KOPT-K1 (cell line): ENCODE measurements at regions not wholly inside any gene's neighbourhood (a gene's known extent, or its start where the extent isn't known, plus 50 kb on each side); places are given as distances from the start of the nearest gene placed in this dataset.

ENCODE experiments used
- H3K27ac ChIP-seq: fragments of 200-600 bp; sonication (generic); 2 replicates; pipeline ENCODE4 v1.5.1; 2016; ENCODE audit warnings: antibody characterized with exemption, mild to moderate bottlenecking, low read depth, low read length; ENCODE audit not compliant: poor library complexity, severe bottlenecking
- H3K36me3 ChIP-seq: fragments of 200-600 bp; sonication (generic); 2 replicates; pipeline ENCODE4 v1.5.1; 2017; ENCODE audit warnings: antibody characterized with exemption, mild to moderate bottlenecking, low read length, moderate library complexity; ENCODE audit not compliant: insufficient read depth
- H3K9me3 ChIP-seq: fragments of 200-600 bp; sonication (generic); 2 replicates; pipeline ENCODE4 v1.5.1; 2017; ENCODE audit warnings: antibody characterized with exemption, low read length, mild to moderate bottlenecking; ENCODE audit not compliant: insufficient read depth, poor library complexity, severe bottlenecking

GRCh38 chr4:181536196-181536746 is 706.9 kb upstream of the TENM3 start:
- no peak overlapping the region for H3K27ac ChIP-seq
- H3K9me3 ChIP-seq, result no peaks in the 10 kb centered on the region
- H3K36me3 ChIP-seq, result no peaks in the 10 kb centered on the region

GRCh38 chr4:181536811-181537434 is 706.3 kb upstream of the TENM3 start:
- H3K9me3 ChIP-seq, result no peaks in the 10 kb centered on the region
- H3K27ac ChIP-seq, result no peak overlapping the region
- no peaks in the 10 kb centered on the region for H3K36me3 ChIP-seq

- no peaks in the 10 kb centered on the region for H3K36me3 ChIP-seq
- no peaks in the 10 kb centered on the region for H3K9me3 ChIP-seq
- H3K27ac ChIP-seq, result no peak overlapping the region
Observed at GRCh38 chr4:181538431-181538830, 704.8 kb upstream of the TENM3 start.

- H3K27ac ChIP-seq, result no peak overlapping the region
- H3K9me3 ChIP-seq, result no peaks in the 10 kb centered on the region
- no peaks in the 10 kb centered on the region for H3K36me3 ChIP-seq
Observed at GRCh38 chr4:181541396-181541795, 701.8 kb upstream of the TENM3 start.

GRCh38 chr4:181548873-181549575 is 694.2 kb upstream of the TENM3 start:
- H3K9me3 ChIP-seq, result no peaks in the 10 kb centered on the region
- H3K36me3 ChIP-seq, result no peaks in the 10 kb centered on the region
- no peak overlapping the region for H3K27ac ChIP-seq

- no peaks in the 10 kb centered on the region for H3K36me3 ChIP-seq
- no peak overlapping the region for H3K27ac ChIP-seq
- no peaks in the 10 kb centered on the region for H3K9me3 ChIP-seq
Observed at GRCh38 chr4:181549576-181550188, 693.5 kb upstream of the TENM3 start.

- Histone ChIP-seq H3K27ac (no peak overlapping the region), H3K9me3 (no peaks in the 10 kb centered on the region), H3K36me3 (no peaks in the 10 kb centered on the region)
Observed at GRCh38 chr4:181550381-181550780, 692.8 kb upstream of the TENM3 start.

- H3K27ac ChIP-seq, result no peak overlapping the region
- no peaks in the 10 kb centered on the region for H3K9me3 ChIP-seq
Observed at GRCh38 chr4:181559637-181560036, 683.6 kb upstream of the TENM3 start.

GRCh38 chr4:181562399-181562798 is 680.8 kb upstream of the TENM3 start:
- no peaks in the 10 kb centered on the region for H3K36me3 ChIP-seq
- no peak overlapping the region for H3K27ac ChIP-seq
- no peaks in the 10 kb centered on the region for H3K9me3 ChIP-seq

More at GRCh38 chr4:181559637-181560036, 683.6 kb upstream of the TENM3 start:
- no peaks in the 10 kb centered on the region for H3K36me3 ChIP-seq

- H3K9me3 ChIP-seq, result no peaks in the 10 kb centered on the region
- no peaks in the 10 kb centered on the region for H3K36me3 ChIP-seq
Observed at GRCh38 chr4:181564625-181565024, 678.6 kb upstream of the TENM3 start.

GRCh38 chr4:181566490-181566889 is 676.7 kb upstream of the TENM3 start:
- no peak overlapping the region for H3K27ac ChIP-seq
- no peaks in the 10 kb centered on the region for H3K9me3 ChIP-seq
- H3K36me3 ChIP-seq, result no peaks in the 10 kb centered on the region

More at GRCh38 chr4:181564625-181565024, 678.6 kb upstream of the TENM3 start:
- H3K27ac ChIP-seq, result no peak overlapping the region

- H3K27ac ChIP-seq, result no peak overlapping the region
- H3K9me3 ChIP-seq, result no peaks in the 10 kb centered on the region
- no peaks in the 10 kb centered on the region for H3K36me3 ChIP-seq
Observed at GRCh38 chr4:181569553-181569952, 673.6 kb upstream of the TENM3 start.

GRCh38 chr4:181578911-181579310 is 664.3 kb upstream of the TENM3 start:
- Histone ChIP-seq H3K9me3 (peaks cover 4% of the 10 kb centered on the region), H3K27ac (no peak overlapping the region), H3K36me3 (no peaks in the 10 kb centered on the region)

GRCh38 chr4:181579486-181579885 is 663.7 kb upstream of the TENM3 start:
- no peak overlapping the region for H3K27ac ChIP-seq
- peaks cover 4% of the 10 kb centered on the region for H3K9me3 ChIP-seq
- H3K36me3 ChIP-seq, result no peaks in the 10 kb centered on the region

GRCh38 chr4:181581983-181582382 is 661.2 kb upstream of the TENM3 start:
- Histone ChIP-seq H3K27ac (no peak overlapping the region), H3K9me3 (peaks cover 4% of the 10 kb centered on the region), H3K36me3 (no peaks in the 10 kb centered on the region)
